T-helper 2 cell treated with Interferon-gamma antibody and Interleukin-4, amounts not matched to agents 5 μg/mL and 100 μg/mL, for 36 hours (primary cell): ENCODE measurements at regions not wholly inside any gene's neighbourhood (a gene's known extent, or its start where the extent isn't known, plus 50 kb on each side); places are given as distances from the start of the nearest gene placed in this dataset.

Experiments
- DNase-seq: peaks from one replicate; pipeline ENCODE4 v3.0.0; 2021; ENCODE audit warnings: low spot score
- H3K27ac Mint-ChIP-seq: one replicate; pipeline ENCODE4 v1.8.0; 2021; ENCODE audit warnings: mild to moderate bottlenecking, mixed read lengths
- H3K27me3 Mint-ChIP-seq: one replicate; pipeline ENCODE4 v1.8.0; 2021; ENCODE audit warnings: low read depth, mixed read lengths
- H3K36me3 Mint-ChIP-seq: one replicate; pipeline ENCODE4 v1.8.0; 2021; ENCODE audit warnings: low read depth, mixed read lengths
- H3K4me1 Mint-ChIP-seq: one replicate; pipeline ENCODE4 v1.8.0; 2021; ENCODE audit warnings: low read depth, mixed read lengths
- H3K4me3 Mint-ChIP-seq: one replicate; pipeline ENCODE4 v1.8.0; 2022; ENCODE audit warnings: mild to moderate bottlenecking, moderate library complexity, mixed read lengths
- H3K9me3 Mint-ChIP-seq: one replicate; pipeline ENCODE4 v1.8.0; 2021; ENCODE audit warnings: mixed read lengths

DNA sequence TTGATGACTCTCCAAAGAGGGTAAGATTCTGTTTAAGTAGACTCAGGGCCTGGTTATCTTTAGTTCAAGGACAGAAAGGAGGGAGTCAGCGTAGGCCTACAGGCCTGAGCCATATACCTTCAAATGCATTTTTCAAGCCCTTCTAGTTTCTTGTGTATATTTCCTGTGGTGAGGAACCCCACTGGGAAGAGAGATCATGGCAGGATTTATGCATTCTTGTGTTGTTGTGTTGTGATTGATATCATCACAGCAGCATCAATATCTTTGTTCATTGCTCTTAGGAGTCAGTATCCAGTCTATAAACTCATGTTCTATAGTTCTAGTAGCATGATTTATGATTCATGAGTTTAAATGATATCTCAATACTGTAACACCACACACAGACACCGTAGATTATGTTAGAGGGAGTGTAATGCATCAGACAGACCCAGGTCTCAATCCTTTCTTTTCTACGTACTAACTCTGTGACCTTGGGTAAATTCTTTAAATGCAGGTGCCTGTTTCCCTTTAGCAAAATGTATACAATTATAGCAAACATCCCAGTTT lies 427.5 kb downstream of the PDCD6IP start:
- Mint-ChIP-seq H3K36me3 (no peaks in the 10 kb centered on the region), H3K9me3 (no peaks in the 10 kb centered on the region), H3K27ac (no peak overlapping the region), H3K27me3 (no peaks in the 10 kb centered on the region), H3K4me1 (no peaks in the 10 kb centered on the region), H3K4me3 (no peak overlapping the region)
- no peak for DNase-seq

DNA sequence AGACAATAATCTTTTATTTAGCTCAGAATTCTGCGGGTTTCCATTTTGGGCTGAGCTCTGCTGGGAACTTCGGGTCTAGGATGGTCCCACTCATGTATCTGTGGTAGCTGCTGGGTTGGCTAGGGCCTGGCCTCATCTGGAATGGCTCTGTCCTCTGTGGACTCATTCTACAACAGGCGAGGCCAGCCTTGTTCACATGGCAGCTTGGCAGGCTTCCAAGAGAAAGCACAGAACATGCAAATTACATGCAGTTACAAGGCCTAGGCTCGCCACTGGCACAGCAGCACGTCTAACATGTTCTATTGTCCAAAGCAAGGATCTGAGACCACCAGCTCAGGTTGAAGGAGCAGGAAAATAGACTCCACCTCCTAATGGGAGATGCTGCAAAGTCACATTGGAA lies 431.4 kb downstream of the PDCD6IP start:
- Mint-ChIP-seq H3K4me1 (no peaks in the 10 kb centered on the region), H3K27ac (no peak overlapping the region), H3K36me3 (no peaks in the 10 kb centered on the region), H3K9me3 (no peaks in the 10 kb centered on the region), H3K4me3 (no peak overlapping the region), H3K27me3 (no peaks in the 10 kb centered on the region)
- no peak for DNase-seq

GRCh38 chr3:34235096-34235495 lies 436.7 kb downstream of the PDCD6IP start:
- Mint-ChIP-seq H3K9me3 (no peaks in the 10 kb centered on the region), H3K36me3 (no peaks in the 10 kb centered on the region), H3K4me3 (no peak overlapping the region), H3K4me1 (no peaks in the 10 kb centered on the region), H3K27me3 (peaks cover 2% of the 10 kb centered on the region), H3K27ac (no peak overlapping the region)
- no peak for DNase-seq

DNA sequence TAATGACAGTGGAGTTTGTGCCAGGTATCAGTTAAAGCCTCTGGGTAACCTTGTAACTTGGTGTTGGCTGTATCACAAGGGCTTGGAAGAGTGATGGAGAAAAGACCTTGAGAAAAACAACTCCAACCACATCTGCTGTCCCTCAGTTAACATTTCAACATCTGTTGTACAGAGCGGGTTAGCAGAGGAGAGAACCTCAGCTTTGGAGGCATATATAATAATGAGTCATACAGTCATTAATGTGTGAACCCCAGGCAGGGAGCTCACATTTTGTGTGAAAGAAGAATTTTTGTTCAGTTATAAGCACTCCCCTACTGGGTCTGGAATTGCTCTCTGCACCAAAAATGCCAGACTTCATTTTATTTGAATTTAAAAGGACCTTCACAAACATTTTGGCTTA lies 439.5 kb downstream of the PDCD6IP start:
- H3K9me3 Mint-ChIP-seq: no peaks in the 10 kb centered on the region
- H3K27ac Mint-ChIP-seq: no peak overlapping the region
- H3K36me3 Mint-ChIP-seq: no peaks in the 10 kb centered on the region
- peaks cover 2% of the 10 kb centered on the region for H3K27me3 Mint-ChIP-seq
- H3K4me1 Mint-ChIP-seq: no peaks in the 10 kb centered on the region
- no peak for DNase-seq
- no peak overlapping the region for H3K4me3 Mint-ChIP-seq

DNA sequence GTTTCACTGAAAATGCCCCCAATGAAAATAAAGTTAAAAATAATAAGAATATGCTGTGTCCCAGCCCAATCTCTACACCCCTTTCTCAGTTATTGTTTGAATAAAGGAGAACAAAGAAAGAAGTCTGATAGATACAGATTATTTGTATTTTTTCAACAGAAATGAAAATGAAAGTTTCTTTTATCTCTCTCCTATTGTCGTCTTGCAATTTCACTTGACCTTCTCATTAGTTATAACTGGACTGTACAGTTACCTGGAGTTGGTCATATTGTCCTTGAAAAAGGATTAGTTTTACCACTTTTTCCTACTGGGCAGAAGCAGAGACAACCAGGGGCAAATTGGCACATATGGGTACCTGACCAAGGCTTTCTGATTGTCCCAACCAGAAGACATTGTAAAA lies 440.0 kb downstream of the PDCD6IP start:
- Mint-ChIP-seq H3K4me1 (no peaks in the 10 kb centered on the region), H3K27ac (no peak overlapping the region), H3K27me3 (peaks cover 2% of the 10 kb centered on the region), H3K9me3 (no peaks in the 10 kb centered on the region), H3K36me3 (no peaks in the 10 kb centered on the region), H3K4me3 (no peak overlapping the region)
- no peak for DNase-seq

DNA sequence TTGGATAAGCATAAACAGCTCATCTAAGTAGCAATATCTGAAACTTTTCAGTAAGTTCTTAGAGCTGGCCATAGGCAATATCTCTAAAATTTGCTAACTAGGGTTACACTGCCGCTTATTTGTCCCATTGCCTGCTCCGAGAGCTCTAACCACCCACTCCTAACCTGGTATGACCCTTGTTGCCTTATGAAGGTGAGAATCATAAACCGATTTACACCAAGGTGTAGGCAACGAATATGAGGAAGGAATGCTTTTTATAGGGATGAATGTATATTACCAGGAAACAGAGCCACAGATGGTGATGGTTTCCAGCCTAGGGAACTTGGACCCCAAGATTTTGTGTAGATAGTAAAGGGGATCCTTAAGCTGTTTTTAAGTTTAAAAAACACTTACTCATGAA lies 440.9 kb downstream of the PDCD6IP start:
- Mint-ChIP-seq H3K4me1 (no peaks in the 10 kb centered on the region), H3K36me3 (no peaks in the 10 kb centered on the region), H3K4me3 (no peak overlapping the region), H3K27ac (no peak overlapping the region), H3K27me3 (peaks cover 2% of the 10 kb centered on the region), H3K9me3 (no peaks in the 10 kb centered on the region)
- no peak for DNase-seq

GRCh38 chr3:34239875-34240274 lies 441.4 kb downstream of the PDCD6IP start:
- no peak for DNase-seq
- Mint-ChIP-seq H3K36me3 (no peaks in the 10 kb centered on the region), H3K27me3 (peaks cover 2% of the 10 kb centered on the region), H3K4me3 (no peak overlapping the region), H3K4me1 (no peaks in the 10 kb centered on the region), H3K9me3 (no peaks in the 10 kb centered on the region), H3K27ac (no peak overlapping the region)

DNA sequence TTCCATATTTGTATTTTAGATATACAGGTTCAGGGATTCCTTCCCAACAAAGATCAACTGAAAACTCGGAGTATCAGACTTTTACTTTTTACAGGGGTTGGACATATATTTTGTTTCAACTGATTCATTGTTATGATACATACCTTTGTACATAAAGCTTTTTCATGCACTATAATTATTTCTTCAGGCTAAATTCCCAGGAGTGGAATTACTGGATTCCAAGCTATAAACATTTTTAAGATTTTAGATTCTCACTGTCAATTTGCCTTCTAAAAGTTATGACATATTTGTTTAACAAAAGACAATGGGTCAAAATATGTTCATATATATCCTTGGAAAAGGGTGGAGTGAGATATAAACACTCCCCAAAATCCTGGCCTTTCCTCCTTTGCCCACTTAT lies 449.0 kb downstream of the PDCD6IP start:
- no peaks in the 10 kb centered on the region for H3K9me3 Mint-ChIP-seq
- DNase-seq: no peak
- no peak overlapping the region for H3K4me3 Mint-ChIP-seq
- H3K36me3 Mint-ChIP-seq: no peaks in the 10 kb centered on the region
- H3K4me1 Mint-ChIP-seq: peaks cover 2% of the 10 kb centered on the region
- H3K27me3 Mint-ChIP-seq: no peaks in the 10 kb centered on the region
- no peak overlapping the region for H3K27ac Mint-ChIP-seq

DNA sequence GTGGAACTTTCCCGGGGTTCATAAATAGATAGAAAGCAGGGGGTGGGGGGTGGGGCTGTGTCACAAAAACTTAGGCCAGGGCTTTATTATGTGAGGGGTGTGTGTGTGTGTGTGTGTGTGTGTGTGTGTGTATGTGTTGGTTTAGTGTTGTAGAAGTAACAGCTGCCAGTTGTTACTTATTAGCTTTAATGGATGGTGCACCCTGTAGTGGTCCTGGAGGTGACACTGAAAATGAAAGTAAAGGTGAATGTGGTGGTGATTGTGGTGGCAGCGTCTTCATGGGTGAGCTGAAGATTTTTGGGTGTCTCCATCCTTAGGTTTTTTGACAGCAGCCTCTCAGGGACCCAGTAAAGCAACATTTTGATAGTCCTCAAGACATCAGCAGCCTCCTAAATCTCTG lies 449.9 kb downstream of the PDCD6IP start:
- no peaks in the 10 kb centered on the region for H3K9me3 Mint-ChIP-seq
- H3K27ac Mint-ChIP-seq: no peak overlapping the region
- H3K4me1 Mint-ChIP-seq: peaks cover 2% of the 10 kb centered on the region
- no peaks in the 10 kb centered on the region for H3K36me3 Mint-ChIP-seq
- no peak overlapping the region for H3K4me3 Mint-ChIP-seq
- no peak for DNase-seq
- no peaks in the 10 kb centered on the region for H3K27me3 Mint-ChIP-seq

DNA sequence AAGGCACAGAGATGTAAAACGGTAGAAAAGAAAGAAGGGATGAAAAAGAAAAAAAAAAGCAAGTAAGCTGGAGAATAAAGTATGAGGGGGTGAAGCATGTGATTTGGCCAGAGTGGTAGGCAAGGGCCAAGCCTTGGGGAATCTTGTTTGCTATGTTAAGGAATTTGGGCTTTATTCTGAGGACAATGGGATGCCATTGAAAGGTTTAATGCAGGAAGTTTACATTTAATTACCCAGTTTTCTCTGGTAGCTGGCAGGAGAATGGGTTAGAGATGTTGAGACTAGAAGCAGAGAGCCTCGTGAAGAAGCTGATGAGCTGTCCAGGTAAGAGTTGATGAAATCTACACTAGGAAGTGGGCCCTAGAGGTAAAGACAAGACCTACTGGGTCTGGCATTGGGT lies 455.9 kb downstream of the PDCD6IP start:
- DNase-seq: no peak
- Mint-ChIP-seq H3K36me3 (no peaks in the 10 kb centered on the region), H3K4me1 (no peaks in the 10 kb centered on the region), H3K4me3 (no peak overlapping the region), H3K27me3 (no peaks in the 10 kb centered on the region), H3K27ac (no peak overlapping the region), H3K9me3 (no peaks in the 10 kb centered on the region)

- no peaks in the 10 kb centered on the region for H3K4me1 Mint-ChIP-seq
- no peaks in the 10 kb centered on the region for H3K9me3 Mint-ChIP-seq
- no peak overlapping the region for H3K4me3 Mint-ChIP-seq
- H3K27ac Mint-ChIP-seq: no peak overlapping the region
- no peaks in the 10 kb centered on the region for H3K36me3 Mint-ChIP-seq
- DNase-seq: no peak
- H3K27me3 Mint-ChIP-seq: no peaks in the 10 kb centered on the region
These were observed 457.6 kb downstream of the PDCD6IP start for GRCh38 chr3:34256021-34256420.

- Mint-ChIP-seq H3K9me3 (no peaks in the 10 kb centered on the region), H3K27ac (no peak overlapping the region), H3K27me3 (no peaks in the 10 kb centered on the region), H3K4me1 (no peaks in the 10 kb centered on the region), H3K36me3 (no peaks in the 10 kb centered on the region), H3K4me3 (no peak overlapping the region)
- DNase-seq: no peak
These were observed 458.4 kb downstream of the PDCD6IP start for GRCh38 chr3:34256791-34257190.

GRCh38 chr3:34258271-34258998 lies 460.0 kb downstream of the PDCD6IP start:
- no peaks in the 10 kb centered on the region for H3K36me3 Mint-ChIP-seq
- no peak overlapping the region for H3K27ac Mint-ChIP-seq
- no peak overlapping the region for H3K4me3 Mint-ChIP-seq
- no peak for DNase-seq
- H3K4me1 Mint-ChIP-seq: no peaks in the 10 kb centered on the region
- no peaks in the 10 kb centered on the region for H3K27me3 Mint-ChIP-seq
- H3K9me3 Mint-ChIP-seq: no peaks in the 10 kb centered on the region

- Mint-ChIP-seq H3K9me3 (no peaks in the 10 kb centered on the region), H3K27ac (no peak overlapping the region), H3K36me3 (no peaks in the 10 kb centered on the region), H3K27me3 (no peaks in the 10 kb centered on the region), H3K4me3 (no peak overlapping the region), H3K4me1 (no peaks in the 10 kb centered on the region)
- no peak for DNase-seq
These were observed 462.0 kb downstream of the PDCD6IP start for GRCh38 chr3:34260271-34261000.
